Astrocyte (in vitro differentiated cells and primary cell): ENCODE measurements at regions not wholly inside any gene's neighbourhood (a gene's known extent, or its start where the extent isn't known, plus 50 kb on each side); places are given as distances from the start of the nearest gene placed in this dataset.

Experiments
- DNase-seq: peaks from one replicate; pipeline ENCODE4 v3.0.0-alpha.2; 2010; ENCODE audit warnings: low read depth
- FAIRE-seq: peaks from 2 replicates; lab custom pipeline; 2011; peaks lifted over from hg19 to GRCh38; lab: Jason Lieb, UNC
- H2AFZ ChIP-seq: 2 replicates; pipeline ENCODE4 v1.6.0; 2012; ENCODE audit warnings: low read depth, low read length, inconsistent platforms
- H3K27ac ChIP-seq: 2 replicates; pipeline ENCODE4 v1.5.1; 2011; ENCODE audit warnings: low read depth, low read length, inconsistent platforms
- H3K27me3 ChIP-seq: 2 replicates; pipeline ENCODE4 v1.6.0; 2011; ENCODE audit warnings: low read length, inconsistent platforms; ENCODE audit not compliant: insufficient read depth
- H3K36me3 ChIP-seq: 2 replicates; pipeline ENCODE4 v1.5.1; 2011; ENCODE audit warnings: low read length, inconsistent platforms; ENCODE audit not compliant: insufficient read depth
- H3K4me1 ChIP-seq: 2 replicates; pipeline ENCODE4 v1.5.1; 2011; ENCODE audit warnings: low read length, inconsistent platforms; ENCODE audit not compliant: insufficient read depth
- H3K4me2 ChIP-seq: 2 replicates; pipeline ENCODE4 v1.6.0; 2012; ENCODE audit warnings: low read length, inconsistent platforms
- H3K4me3 ChIP-seq: 2 replicates; pipeline ENCODE4 v1.5.1; 2011; ENCODE audit warnings: low read depth, mild to moderate bottlenecking, low read length, inconsistent platforms; ENCODE audit not compliant: insufficient read depth
- H3K79me2 ChIP-seq: 2 replicates; pipeline ENCODE4 v1.6.0; 2012; ENCODE audit warnings: mild to moderate bottlenecking, low read length, inconsistent platforms; ENCODE audit not compliant: insufficient read depth
- H3K9ac ChIP-seq: 2 replicates; pipeline ENCODE4 v1.6.0; 2012; ENCODE audit warnings: mild to moderate bottlenecking, low read length, inconsistent platforms
- H3K9me3 ChIP-seq: 2 replicates; pipeline ENCODE4 v1.5.1; 2012; ENCODE audit warnings: low read depth, mild to moderate bottlenecking, low read length, inconsistent platforms; ENCODE audit not compliant: insufficient read depth
- H4K20me1 ChIP-seq: 2 replicates; pipeline ENCODE4 v1.6.0; 2012; ENCODE audit warnings: low read length, inconsistent platforms; ENCODE audit not compliant: insufficient read depth
- H3K27ac Mint-ChIP-seq: one replicate; pipeline ENCODE4 v1.8.0; 2021; ENCODE audit warnings: mild to moderate bottlenecking, mixed read lengths; ENCODE audit not compliant: unreplicated experiment
- H3K27me3 Mint-ChIP-seq: one replicate; pipeline ENCODE4 v1.8.0; 2021; ENCODE audit warnings: low read depth, mixed read lengths; ENCODE audit not compliant: unreplicated experiment
- H3K36me3 Mint-ChIP-seq: one replicate; pipeline ENCODE4 v1.8.0; 2021; ENCODE audit warnings: low read depth, mixed read lengths; ENCODE audit not compliant: unreplicated experiment
- H3K4me1 Mint-ChIP-seq: one replicate; pipeline ENCODE4 v1.8.0; 2021; ENCODE audit warnings: low read depth, mixed read lengths; ENCODE audit not compliant: unreplicated experiment
- H3K4me3 Mint-ChIP-seq: one replicate; pipeline ENCODE4 v1.8.0; 2021; ENCODE audit warnings: mild to moderate bottlenecking, moderate library complexity, mixed read lengths; ENCODE audit not compliant: unreplicated experiment
- H3K9me3 Mint-ChIP-seq: one replicate; pipeline ENCODE4 v1.8.0; 2021; ENCODE audit warnings: mild to moderate bottlenecking, mixed read lengths; ENCODE audit not compliant: unreplicated experiment
- CTCF ChIP-seq: IDR thresholded peaks from 2 replicates; pipeline ENCODE4 v1.5.1; 2011; ENCODE audit warnings: low read depth, mild to moderate bottlenecking, inconsistent platforms, low read length, moderate library complexity; ENCODE audit not compliant: insufficient read depth
- EZH2 ChIP-seq: IDR thresholded peaks from 2 replicates; pipeline ENCODE4 v1.6.1; 2012; ENCODE audit warnings: mild to moderate bottlenecking, low read length, inconsistent platforms; ENCODE audit not compliant: insufficient read depth

GRCh38 chr11:97667057-97667456 lies 1277.2 kb downstream of the JRKL start:
- Histone ChIP-seq H3K9ac (no peak overlapping the region), H4K20me1 (no peaks in the 10 kb centered on the region), H2AFZ (no peak overlapping the region), H3K4me2 (no peak overlapping the region), H3K27ac (no peak overlapping the region), H3K27me3 (no peaks in the 10 kb centered on the region), H3K36me3 (no peaks in the 10 kb centered on the region), H3K9me3 (no peaks in the 10 kb centered on the region), H3K79me2 (no peaks in the 10 kb centered on the region), H3K4me1 (no peaks in the 10 kb centered on the region), H3K4me3 (no peak overlapping the region)
- Mint-ChIP-seq H3K4me1 (no peaks in the 10 kb centered on the region), H3K27ac (no peak overlapping the region), H3K36me3 (no peaks in the 10 kb centered on the region), H3K27me3 (no peaks in the 10 kb centered on the region), H3K9me3 (peaks cover 2% of the 10 kb centered on the region), H3K4me3 (no peak overlapping the region)
- FAIRE-seq (no peak), DNase-seq (no peak)
- TF ChIP-seq CTCF (no peak), EZH2 (no peak)

- no peak overlapping the region for H3K4me2 ChIP-seq
- no peak for FAIRE-seq
- peaks cover 5% of the 10 kb centered on the region for H3K4me1 Mint-ChIP-seq
- no peaks in the 10 kb centered on the region for H3K27me3 Mint-ChIP-seq
- H4K20me1 ChIP-seq = no peaks in the 10 kb centered on the region
- no peak overlapping the region for H3K27ac ChIP-seq
- no peak overlapping the region for H3K27ac Mint-ChIP-seq
- H3K36me3 ChIP-seq = no peaks in the 10 kb centered on the region
- no peak overlapping the region for H2AFZ ChIP-seq
- no peak overlapping the region for H3K4me3 ChIP-seq
- H3K4me1 ChIP-seq = no peaks in the 10 kb centered on the region
- no peaks in the 10 kb centered on the region for H3K27me3 ChIP-seq
- no peak overlapping the region for H3K9ac ChIP-seq
- H3K9me3 Mint-ChIP-seq = peaks cover 2% of the 10 kb centered on the region
- no peak for TF ChIP-seq EZH2
- no peak for TF ChIP-seq CTCF
- H3K9me3 ChIP-seq = no peaks in the 10 kb centered on the region
- no peaks in the 10 kb centered on the region for H3K36me3 Mint-ChIP-seq
- H3K4me3 Mint-ChIP-seq = no peak overlapping the region
- DNase-seq = no peak
- no peaks in the 10 kb centered on the region for H3K79me2 ChIP-seq
Observed at GRCh38 chr11:97683733-97684132, 1293.9 kb downstream of the JRKL start.

GRCh38 chr11:97684486-97685439 lies 1295.0 kb downstream of the JRKL start:
- no peak overlapping the region for H3K27ac ChIP-seq
- H3K79me2 ChIP-seq = no peaks in the 10 kb centered on the region
- no peaks in the 10 kb centered on the region for H4K20me1 ChIP-seq
- no peak overlapping the region for H3K4me3 ChIP-seq
- H3K9ac ChIP-seq = no peak overlapping the region
- TF ChIP-seq EZH2 = no peak
- no peak for TF ChIP-seq CTCF
- no peak overlapping the region for H3K4me3 Mint-ChIP-seq
- H3K36me3 Mint-ChIP-seq = no peaks in the 10 kb centered on the region
- no peaks in the 10 kb centered on the region for H3K4me1 ChIP-seq
- peaks cover 2% of the 10 kb centered on the region for H3K9me3 Mint-ChIP-seq
- DNase-seq = no peak
- H3K4me2 ChIP-seq = no peak overlapping the region
- FAIRE-seq = no peak
- H3K27ac Mint-ChIP-seq = no peak overlapping the region
- no peak overlapping the region for H2AFZ ChIP-seq
- no peaks in the 10 kb centered on the region for H3K9me3 ChIP-seq
- no peaks in the 10 kb centered on the region for H3K36me3 ChIP-seq
- H3K4me1 Mint-ChIP-seq = peaks cover 5% of the 10 kb centered on the region
- no peaks in the 10 kb centered on the region for H3K27me3 Mint-ChIP-seq
- no peaks in the 10 kb centered on the region for H3K27me3 ChIP-seq
